ENCODE measurements at regions not wholly inside any gene's neighbourhood (a gene's known extent, or its start where the extent isn't known, plus 50 kb on each side); places are given as distances from the start of the nearest gene placed in this dataset.

- TF ChIP-seq, protein P1, sequence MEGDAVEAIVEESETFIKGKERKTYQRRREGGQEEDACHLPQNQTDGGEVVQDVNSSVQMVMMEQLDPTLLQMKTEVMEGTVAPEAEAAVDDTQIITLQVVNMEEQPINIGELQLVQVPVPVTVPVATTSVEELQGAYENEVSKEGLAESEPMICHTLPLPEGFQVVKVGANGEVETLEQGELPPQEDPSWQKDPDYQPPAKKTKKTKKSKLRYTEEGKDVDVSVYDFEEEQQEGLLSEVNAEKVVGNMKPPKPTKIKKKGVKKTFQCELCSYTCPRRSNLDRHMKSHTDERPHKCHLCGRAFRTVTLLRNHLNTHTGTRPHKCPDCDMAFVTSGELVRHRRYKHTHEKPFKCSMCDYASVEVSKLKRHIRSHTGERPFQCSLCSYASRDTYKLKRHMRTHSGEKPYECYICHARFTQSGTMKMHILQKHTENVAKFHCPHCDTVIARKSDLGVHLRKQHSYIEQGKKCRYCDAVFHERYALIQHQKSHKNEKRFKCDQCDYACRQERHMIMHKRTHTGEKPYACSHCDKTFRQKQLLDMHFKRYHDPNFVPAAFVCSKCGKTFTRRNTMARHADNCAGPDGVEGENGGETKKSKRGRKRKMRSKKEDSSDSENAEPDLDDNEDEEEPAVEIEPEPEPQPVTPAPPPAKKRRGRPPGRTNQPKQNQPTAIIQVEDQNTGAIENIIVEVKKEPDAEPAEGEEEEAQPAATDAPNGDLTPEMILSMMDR (IDR thresholded peaks at IDR 0.05) = no peak
- no peak for TF ChIP-seq POLR2A (IDR thresholded peaks at IDR 0.05)
Measured at GRCh38 chr6:149137594-149137993, 179.9 kb upstream of the TAB2 start.

All from thyroid gland (tissue), 4 donors.